ENCODE measurements at regions not wholly inside any gene's neighbourhood (a gene's known extent, or its start where the extent isn't known, plus 50 kb on each side); places are given as distances from the start of the nearest gene placed in this dataset.

DNA sequence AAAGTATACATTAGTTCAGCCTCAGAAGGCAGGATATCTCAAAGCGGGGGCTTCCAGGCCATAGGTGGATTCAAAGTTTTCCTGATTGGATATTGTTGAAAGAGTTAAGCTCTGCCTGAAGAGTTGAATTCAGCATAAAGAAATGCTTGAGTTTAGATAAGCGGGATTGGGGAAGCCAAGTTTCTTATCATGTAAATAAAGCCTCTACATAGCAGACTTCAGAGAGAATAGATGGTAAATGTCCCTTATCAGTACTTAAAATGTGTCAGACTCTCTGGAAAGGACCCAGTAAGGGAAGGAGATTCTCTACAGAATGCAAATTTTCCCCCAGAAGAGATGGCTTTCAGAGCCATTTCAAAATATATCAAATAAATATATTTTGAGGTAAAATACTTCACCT, 423.5 kb downstream of the SHISA9 start:
- TF ChIP-seq EP300 (IDR thresholded peaks at IDR 0.05) (no peak), POLR2A (IDR thresholded peaks at IDR 0.05) (no peak)
- TF ChIP-seq, protein P1, sequence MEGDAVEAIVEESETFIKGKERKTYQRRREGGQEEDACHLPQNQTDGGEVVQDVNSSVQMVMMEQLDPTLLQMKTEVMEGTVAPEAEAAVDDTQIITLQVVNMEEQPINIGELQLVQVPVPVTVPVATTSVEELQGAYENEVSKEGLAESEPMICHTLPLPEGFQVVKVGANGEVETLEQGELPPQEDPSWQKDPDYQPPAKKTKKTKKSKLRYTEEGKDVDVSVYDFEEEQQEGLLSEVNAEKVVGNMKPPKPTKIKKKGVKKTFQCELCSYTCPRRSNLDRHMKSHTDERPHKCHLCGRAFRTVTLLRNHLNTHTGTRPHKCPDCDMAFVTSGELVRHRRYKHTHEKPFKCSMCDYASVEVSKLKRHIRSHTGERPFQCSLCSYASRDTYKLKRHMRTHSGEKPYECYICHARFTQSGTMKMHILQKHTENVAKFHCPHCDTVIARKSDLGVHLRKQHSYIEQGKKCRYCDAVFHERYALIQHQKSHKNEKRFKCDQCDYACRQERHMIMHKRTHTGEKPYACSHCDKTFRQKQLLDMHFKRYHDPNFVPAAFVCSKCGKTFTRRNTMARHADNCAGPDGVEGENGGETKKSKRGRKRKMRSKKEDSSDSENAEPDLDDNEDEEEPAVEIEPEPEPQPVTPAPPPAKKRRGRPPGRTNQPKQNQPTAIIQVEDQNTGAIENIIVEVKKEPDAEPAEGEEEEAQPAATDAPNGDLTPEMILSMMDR (IDR thresholded peaks at IDR 0.05) = no peak

All from upper lobe of left lung (tissue), 4 donors.